ENCODE measurements at regions not wholly inside any gene's neighbourhood (a gene's known extent, or its start where the extent isn't known, plus 50 kb on each side); places are given as distances from the start of the nearest gene placed in this dataset.

DNA sequence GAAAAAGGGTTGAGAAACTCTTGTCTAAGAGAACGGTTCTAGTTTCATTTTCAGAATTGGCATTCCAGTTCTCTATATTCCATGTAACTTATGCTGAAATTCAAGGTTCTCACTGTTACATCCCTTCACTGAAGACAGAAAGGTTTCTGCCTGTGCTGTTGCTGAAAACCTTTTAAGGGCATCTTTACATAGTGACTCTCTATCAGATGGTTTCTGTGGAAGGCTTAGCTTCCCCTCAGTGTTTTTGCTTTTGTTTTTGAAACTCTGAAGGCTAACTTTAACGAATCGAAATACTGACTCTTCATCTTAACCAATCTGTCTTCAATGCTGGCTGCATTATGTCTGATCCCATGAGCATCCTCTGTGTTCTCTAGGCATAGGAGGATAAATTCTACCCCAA, 1286.2 kb upstream of the EYS start:
- no peak for DNase-seq

DNA sequence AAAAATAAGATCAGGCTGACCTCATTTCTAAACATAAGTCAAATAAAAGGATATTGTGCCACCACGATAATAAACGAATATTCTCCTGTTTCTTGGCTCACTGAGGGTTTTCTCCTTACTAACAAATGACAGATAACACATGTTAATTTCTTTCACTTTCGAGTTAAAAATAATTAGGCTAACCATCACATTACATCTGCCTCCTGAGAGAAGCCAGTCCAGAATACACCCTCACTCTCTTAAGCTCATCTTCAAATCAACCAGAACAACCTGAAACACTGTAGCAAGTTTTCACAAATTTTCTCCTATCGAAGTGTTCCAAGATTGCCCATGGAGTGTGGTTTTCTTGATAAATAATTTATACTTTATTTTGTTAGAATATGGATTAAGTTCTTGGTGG, 1285.6 kb upstream of the EYS start:
- DNase-seq, result no peak

DNA sequence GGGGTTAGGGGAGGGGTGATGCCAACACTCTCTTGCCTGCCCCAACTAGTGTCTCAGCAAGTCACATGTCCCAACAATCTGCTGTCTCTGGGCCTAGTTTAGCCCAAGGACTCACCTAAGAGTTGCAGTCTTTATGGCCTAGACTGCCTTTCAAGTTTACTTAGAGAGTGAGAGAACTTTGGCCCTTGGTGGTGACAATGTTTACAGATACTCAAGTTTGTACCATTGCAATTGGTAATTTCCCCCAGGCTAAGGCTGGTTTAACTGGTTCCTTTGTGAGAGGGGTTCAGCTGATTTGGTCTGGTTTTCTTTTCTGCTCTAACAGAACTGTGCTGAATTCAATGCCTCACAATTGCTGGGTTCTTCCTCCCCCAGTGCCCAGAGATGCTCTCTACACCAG, 1279.9 kb upstream of the EYS start:
- no peak for DNase-seq

DNA sequence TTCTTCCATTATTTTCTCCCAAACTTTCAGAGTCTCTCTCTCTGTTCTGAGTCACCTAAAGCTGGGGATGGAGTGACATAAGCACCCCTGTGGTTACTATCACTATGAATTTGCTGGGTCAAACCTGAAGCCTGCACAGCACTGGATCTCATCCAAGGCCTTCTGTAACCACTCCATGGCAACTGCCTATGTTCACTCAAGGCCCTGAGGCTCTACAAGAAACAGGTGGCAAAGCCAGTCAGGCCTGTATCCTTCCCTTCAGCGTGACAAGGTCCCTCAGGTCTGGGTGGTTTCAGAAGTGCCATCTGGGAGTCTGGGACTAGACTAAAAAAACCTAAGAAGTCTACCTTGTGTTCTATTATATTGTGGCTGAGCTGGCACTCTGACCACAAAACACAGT, 1278.8 kb upstream of the EYS start:
- DNase-seq, result no peak

DNA sequence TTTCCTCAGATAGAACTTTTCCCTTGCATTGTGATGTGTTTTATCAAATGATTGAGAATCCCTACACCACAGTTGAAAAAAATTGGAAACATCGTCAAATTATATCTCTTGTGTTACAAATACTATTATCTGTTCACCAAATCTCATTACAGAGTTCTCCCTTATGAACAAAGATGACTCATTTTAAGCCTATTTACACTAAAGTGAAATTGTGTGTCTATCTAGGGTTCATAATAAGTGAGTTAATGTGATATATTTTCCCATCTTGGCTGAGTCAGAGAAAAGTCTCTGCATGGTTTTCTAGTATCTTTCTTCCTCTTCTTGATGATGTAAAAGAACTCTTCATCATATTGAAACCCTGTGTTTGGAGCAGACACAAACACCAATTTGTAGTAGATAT, 1263.3 kb upstream of the EYS start:
- no peak for DNase-seq

DNA sequence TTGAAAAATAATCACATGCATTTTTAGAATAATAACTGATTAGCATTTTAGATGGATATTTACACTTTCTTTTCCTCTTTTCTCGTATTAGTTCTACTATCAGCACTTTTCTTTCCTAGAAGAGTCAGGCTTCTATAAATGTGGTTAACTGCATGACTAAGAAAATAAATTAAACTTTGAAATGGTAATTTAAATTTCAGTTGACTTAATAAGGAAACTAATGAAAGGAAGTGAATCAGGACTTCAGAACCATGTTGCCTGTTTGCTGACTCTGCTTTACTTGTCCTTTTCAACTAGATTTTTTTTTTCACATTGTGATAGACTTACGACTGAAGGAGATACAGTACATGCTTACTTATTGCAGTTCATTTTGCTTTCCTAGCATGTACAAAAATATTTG, 1258.2 kb upstream of the EYS start:
- DNase-seq, result no peak

DNA sequence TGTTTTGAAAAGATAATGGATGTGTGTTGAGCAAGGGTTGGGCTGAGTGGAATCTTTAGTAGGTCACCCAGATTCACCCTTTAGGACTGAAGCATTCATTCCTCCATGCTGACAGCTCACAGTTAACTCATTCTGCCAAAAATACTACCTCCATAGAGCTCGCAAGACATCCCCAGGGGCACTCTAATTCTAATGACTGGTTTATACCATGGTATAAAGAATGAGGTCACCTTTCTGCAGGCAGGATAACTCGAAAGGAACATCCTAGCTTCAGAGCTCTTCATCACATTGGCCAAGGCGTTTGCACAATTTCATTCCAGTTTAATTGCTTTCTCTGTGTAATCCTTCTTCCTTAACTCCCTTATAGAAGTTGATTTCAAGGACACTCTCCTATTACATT, 1257.2 kb upstream of the EYS start:
- no peak for DNase-seq

DNA sequence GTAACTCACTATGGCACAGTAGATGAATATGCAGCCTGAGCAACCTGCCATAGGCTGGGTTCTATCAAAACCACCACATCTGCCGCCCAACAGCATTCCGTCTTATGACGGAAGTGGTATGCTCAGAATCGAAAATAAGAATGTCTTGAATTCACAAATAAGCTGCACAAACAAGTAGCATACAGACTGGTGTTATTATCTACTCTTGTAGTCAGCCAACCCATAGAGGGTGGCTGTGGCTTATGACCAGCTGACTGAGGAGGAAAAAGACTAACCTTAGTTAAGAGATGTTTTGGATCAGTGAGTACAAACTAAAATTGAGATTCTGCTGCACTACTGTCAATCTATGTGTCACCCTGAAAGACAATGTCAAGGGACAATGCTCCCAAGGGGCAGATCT, 1255.1 kb upstream of the EYS start:
- DNase-seq, result no peak

DNA sequence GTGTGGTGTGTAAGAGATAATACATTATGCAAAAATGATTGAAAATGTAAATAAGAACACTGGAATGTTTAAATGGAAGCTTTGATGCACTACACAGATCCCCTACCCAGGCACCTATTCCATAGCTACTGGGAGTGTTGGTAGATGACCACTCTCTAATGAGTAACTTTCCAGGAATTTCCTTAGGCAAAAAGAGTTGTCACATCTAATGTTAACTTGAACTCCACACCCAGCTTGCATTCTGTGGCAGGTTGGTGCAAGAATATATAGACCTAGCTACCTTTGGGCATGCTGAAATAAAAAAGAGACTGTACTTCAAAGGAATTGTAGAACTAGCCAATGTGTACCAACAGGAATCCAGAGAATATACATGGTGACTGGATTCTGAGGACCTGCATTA, 1254.2 kb upstream of the EYS start:
- no peak for DNase-seq

DNA sequence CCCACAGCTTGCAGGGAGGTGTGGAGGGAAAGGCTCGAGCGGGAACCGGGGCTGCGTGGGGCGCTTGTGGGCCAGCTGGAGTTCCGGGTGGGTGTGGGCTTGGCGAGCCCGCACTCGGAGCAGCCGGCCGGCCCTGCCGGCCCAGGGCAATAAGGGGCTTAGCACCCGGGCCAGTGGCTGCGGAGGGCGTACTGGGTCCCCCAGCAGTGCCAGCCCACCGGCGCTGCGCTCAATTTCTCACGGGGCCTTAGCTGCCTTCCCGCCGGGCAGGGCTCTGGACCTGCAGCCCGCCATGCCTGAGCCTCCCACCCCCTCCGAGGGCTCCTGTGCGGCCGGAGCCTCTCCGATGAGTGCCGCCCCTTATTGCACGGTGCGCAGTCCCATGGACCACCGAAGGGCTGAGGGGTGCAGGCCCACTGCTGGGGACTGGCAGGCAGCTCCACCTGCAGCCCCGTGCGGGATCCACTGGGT, 1242.2 kb upstream of the EYS start:
- no peak for DNase-seq

DNA sequence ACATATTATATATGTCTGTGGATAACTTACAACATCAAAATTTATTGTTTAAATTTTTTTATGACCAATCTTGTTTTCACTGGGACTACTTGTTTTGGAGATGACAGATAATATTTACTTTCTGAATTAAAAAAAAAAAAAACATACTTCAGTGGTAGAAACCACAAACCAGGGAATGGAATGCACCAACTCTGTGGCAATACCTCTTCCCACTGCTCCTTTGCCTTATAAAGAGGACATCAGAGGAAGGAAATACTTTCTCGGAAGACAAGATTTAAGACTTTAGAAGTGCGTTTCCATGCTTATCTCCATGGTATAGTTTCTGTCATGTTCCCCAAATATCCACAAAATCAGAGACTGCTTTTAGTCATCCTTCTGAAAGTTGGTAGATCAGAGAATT, 1241.1 kb upstream of the EYS start:
- no peak for DNase-seq

DNA sequence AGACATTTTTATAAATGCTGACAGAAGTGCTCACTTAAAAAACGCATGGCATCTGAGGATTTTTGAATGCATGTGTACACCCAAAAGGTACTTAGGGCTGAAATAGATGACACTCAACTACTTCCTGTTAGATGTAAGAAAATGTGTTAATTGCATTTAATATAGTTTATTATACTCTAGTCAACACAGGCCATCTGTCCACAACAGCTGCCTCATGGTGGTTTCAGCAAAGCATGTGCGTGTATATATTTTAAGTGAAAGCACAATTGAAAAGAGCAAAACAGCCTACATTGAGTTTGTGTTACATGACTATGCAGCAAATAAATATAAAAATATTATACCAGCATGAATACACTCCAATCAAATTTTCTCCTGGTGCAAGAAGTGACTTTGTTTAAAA, 1233.0 kb upstream of the EYS start:
- DNase-seq, result no peak

DNA sequence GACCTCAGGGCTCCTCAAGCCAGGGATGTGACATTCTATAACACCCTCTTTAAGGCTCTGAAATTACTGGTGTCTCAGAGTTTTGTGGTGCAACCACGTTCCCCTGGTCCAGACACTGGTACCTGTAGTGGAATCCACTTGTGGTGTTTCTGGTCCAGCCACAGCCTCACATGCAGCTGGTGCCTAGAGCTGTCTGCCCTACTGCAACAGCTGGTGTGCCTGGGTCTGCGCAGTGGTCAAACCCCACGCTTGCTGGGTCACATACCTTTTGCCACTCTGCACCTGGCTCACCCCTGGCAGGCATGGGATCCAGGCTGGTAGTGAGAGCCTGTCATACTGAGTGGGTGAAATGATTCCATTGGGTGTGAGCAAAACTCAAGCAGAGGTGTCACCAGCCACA, 1230.2 kb upstream of the EYS start:
- no peak for DNase-seq

DNA sequence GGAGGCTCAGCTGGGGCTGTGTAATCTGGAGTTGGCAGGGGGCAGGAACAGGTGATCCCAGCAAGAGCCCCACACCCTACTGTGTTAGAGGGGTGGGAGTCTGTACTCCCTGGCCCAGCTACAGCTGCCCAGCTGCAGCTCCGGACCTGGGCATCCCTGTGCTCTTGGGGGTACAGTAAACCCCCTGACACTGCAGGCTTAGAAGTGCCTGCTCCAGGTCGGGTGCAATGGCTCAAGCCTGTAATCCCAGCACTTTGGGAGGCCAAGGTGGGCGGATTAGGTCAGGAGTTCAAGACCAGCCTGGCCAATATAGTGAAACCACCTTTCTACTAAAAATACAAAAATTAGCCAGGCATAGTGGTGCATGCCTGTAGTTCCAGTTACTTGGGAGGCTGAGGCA, 1228.6 kb upstream of the EYS start:
- DNase-seq, result no peak

DNA sequence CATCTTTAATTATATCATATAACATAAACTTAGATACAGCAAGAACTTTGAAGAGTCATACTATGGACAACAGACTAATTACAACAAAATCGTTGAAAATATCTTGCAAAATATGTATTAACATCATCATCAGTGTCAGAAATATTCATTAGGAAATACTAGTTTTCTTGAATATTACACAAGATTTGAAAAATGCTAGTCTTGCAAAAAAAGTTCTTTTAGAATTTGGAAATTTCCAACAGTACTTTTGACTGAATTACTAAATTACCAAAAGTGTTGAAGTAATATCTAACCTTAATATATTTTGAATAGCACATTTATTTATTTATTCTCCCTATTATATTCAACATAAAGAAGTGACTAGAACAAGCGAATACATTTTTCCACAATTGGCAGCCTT, 1224.8 kb upstream of the EYS start:
- no peak for DNase-seq

DNA sequence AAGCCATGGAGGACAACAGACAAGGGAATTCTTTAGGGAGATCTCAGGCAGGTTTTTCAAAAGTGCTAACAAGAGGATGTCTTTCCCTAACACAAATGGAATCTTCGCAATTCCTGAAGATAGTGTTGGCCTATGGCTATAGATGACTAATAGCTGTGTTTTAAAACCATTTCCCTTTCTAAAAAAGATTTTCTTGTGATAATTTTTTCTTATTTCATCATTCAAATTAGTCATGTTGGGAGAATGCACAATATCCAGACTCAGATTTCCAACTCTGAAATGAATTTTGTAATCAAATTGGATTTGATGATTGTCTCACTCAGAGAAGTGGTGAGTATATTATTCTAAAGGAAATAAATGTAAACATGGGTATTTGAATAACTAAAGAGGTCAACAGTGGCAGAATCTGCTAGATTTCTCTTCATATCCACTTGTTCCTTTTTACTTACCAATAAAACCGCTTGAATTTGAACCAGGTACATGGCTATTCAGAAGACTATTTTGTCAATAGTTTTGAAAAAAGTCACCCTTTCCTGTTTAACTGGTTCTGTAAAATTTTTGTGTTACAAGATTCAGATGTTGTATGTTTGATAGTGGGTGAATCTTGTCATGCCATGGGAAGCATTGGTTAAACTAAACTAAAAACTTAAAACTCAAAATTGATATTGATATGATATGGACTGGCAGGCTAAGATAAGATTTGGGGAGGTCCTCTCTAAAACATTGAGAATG, 1223.7 kb upstream of the EYS start:
- DNase-seq, result no peak

DNA sequence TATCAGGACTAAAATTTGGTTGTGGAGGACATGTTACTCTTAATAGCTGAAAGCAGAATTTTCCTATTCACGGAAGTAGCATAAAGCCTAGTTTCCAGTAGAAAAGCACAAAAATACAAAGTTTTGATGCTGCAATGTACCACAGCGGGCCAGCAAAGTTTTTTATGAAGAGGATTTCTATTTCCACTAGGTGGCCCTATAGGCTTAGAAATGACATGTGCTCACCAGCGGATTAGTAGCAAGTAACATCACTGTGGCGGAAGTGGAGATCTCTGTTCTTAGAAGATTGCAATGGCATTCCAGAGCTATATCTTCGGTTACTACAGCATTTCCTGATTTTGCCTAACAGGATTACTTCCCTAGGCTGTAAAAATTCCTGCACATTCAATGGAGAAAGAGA, 1219.0 kb upstream of the EYS start:
- no peak for DNase-seq

DNA sequence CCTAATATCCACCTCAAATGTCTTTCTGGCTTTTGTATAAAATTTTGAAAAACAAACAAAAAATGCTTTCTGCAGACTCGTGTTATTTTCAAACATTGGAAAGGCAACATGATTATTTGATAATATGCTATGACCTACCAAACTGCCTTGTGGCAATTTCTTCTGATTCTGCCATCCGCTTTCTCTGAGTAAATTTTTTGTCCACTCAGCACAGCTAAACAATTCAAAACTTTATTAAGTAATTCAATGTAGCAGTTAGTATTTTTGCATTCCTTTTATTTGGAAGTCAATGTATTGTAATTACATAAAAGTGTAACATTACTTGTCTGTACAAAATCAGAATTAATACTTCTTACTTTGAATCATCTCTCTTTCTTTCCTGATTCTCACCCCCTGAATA, 1206.6 kb upstream of the EYS start:
- DNase-seq, result no peak

DNA sequence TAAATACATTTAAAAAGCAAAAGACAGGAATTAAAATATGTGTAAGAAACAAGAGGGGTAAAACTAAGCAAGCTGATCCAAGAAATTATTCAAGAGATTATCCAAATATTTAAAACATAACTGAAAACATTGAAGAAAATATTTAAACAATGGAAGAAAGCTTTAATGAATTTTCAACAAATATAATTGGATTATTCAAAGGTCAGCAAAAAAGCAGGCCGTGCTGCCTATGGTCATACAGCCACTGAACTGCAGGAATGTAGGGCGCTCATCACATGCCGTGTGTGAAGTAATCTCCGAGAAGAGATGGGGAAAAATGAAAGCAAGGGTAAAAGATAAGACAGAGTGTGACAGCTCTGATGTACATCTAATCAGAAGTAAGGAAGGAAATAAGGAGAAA, 1195.4 kb upstream of the EYS start:
- no peak for DNase-seq

DNA sequence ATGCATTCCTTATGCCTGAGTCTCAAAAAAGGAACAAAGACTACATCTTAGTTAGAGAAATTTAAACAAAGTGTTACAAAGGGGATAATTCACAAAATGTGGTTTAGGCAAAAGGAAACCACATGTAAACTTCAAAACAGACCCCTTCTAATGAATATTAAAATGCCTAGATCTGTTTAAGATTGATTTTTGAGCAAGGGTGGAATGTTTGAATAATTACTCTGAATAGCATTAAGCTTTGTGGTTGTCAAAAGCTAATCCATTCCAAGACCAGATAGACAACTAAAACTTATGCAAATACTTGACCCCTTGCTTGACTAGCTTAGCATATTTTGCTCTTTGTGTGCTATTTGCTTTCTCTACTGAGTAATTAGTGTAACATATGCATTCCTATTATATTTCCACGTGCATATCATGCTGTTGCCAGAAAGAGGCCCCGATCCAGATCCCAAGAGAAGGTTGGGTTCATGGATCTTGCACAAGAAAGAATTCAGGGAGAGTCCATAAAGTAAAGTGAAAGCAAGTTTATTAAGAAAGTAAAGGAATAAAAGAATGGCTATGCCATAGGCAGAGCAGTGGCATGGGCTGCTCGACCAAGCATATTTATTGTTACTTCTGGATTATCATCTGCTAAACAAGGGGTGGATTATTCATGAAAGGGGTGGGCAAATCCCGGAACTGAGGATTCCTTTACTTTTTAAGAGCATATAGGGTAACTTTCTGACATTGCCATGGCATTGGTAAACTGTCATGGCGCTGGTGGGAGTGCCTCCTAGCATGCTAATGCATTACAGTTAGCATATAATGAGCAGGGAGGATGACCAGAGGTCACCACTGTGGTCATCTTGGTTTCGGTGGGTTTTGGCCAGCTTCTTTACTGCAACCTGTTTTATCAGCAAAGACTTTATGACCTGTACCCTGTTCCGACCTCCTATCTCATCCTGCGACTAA, 1193.4 kb upstream of the EYS start:
- no peak for DNase-seq

DNA sequence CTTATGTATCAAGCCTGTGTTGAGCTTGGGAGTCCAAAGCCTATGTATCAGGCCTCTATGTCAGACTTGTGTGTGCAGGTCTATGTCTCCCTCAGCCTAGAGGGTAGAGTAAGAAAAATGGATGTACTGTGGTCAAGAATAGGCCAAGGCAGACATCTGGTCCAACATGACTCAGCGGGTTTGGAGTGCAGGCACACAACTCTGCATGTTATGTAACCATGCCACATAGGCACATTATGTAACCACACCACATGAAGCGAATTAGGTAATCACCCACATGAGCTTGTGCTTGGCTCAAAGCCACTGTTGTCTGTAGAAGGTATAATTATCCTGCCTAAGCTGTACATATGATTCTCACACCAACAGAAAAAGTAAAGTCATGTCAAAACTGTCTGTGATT, 1190.5 kb upstream of the EYS start:
- DNase-seq, result no peak

DNA sequence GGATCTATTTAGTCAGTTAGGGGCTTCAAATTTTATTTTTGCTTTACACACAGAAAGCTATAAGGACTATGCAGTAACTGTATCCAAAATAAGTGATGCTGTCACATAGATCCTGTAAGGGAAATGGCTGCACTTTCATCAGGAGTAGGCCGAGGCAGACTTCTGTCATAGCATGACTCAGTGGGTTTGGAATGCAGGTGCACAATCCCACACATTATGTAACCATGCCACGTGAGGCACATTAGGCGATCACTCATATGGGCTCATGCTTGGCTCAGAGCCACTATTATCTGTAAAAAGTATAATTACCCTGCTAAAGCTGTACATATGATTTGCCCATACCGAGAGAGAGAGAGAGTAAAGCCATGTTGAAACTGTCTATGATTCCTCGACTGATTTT, 1189.4 kb upstream of the EYS start:
- DNase-seq, result no peak

DNA sequence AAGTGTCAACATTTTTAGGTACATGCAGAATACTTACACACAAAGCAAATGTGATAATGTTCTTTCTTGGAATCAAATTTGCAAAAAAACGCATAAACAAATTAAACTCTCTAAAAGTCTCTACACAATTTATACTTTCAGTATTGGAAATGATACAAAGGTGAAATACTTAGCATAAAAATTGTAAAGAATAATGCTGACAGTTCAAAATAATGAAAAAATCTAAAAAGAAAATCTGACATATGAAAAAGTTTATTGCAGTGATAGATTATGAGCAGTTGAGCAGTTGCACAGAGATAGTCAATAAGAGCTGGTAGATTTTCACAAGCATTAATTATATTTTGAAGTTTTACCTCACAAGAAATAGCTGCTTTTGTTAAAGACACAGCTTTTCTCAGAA, 1176.4 kb upstream of the EYS start:
- DNase-seq, result no peak

DNA sequence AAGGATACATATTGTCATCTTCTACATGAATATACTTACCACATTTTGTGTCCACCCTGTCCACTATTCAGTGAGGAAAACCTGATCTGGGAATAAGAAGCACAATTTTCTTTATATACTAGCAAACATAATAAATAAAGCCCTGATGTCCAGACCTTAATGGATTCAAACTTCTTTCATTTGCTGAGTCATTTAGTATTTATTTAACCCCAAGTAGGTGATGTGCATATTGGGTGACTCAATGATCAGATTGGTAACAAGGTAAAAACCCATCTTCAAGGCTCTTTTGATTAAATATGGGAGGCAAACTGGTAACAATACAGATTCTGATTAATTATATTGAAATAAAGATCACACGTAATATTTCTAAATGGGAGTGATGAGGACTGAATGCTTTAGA, 1159.8 kb upstream of the EYS start:
- no peak for DNase-seq

DNA sequence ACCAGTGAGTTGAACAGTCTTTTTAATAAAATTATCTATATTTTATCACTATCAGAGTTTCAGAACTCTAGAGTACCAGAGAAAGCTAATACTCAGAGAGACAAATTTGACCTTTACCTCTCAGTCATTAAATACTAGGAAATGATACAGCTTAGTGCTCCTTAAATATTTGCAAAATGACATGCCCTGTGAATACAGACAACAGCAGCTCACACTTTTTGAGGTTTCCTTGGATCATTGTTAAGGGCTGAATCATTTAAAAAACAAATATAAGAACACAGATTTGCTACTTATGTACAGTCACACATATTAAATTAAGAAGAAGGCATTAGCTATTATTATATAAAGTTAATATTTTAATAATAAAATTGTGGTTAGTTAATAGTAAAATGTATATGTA, 1158.7 kb upstream of the EYS start:
- DNase-seq, result no peak

All from NCI-H1092 (cell line).